Liver (tissue), 8 donors: ENCODE measurements at regions not wholly inside any gene's neighbourhood (a gene's known extent, or its start where the extent isn't known, plus 50 kb on each side); places are given as distances from the start of the nearest gene placed in this dataset.

Source experiments
- DNase-seq: peaks from one replicate; pipeline ENCODE4 v3.0.0-alpha.2; 2017; ENCODE audit warnings: low spot score
- H3K27ac ChIP-seq, 2 donors: one replicate each; pipeline ENCODE4 v1.7.0; 2013; ENCODE audit warnings: inconsistent platforms in 2 of 2, low read length in 2 of 2, control low read depth in 1 of 2, low read depth in 1 of 2, mild to moderate bottlenecking in 1 of 2
- H3K27me3 ChIP-seq, 4 donors: one replicate each; pipeline versions ENCODE4 v1.6.1 to v1.7.0; 2013; ENCODE audit warnings: low read length in 3 of 4, inconsistent platforms in 1 of 4, mild to moderate bottlenecking in 1 of 4, moderate library complexity in 1 of 4; ENCODE audit not compliant: control insufficient read depth in 4 of 4, insufficient read depth in 4 of 4
- H3K36me3 ChIP-seq, 4 donors: one replicate each; pipeline versions ENCODE4 v1.6.1 to v1.7.0; 2013; ENCODE audit warnings: low read length in 3 of 4, mild to moderate bottlenecking in 3 of 4, low read depth in 1 of 4, moderate library complexity in 1 of 4; ENCODE audit not compliant: control insufficient read depth in 4 of 4, insufficient read depth in 3 of 4
- H3K4me1 ChIP-seq, 4 donors: one replicate each; pipeline versions ENCODE4 v1.6.1 to v1.7.0; 2013; ENCODE audit warnings: low read length in 3 of 4, mild to moderate bottlenecking in 3 of 4, moderate library complexity in 1 of 4; ENCODE audit not compliant: control insufficient read depth in 4 of 4, insufficient read depth in 4 of 4
- H3K4me3 ChIP-seq, 3 donors: one replicate each; pipeline versions ENCODE4 v1.6.1 to v1.7.0; 2013; ENCODE audit warnings: low read length in 3 of 3, control low read depth in 1 of 3, low read depth in 1 of 3, mild to moderate bottlenecking in 1 of 3
- H3K9ac ChIP-seq, 2 donors: one replicate each; pipeline ENCODE4 v1.7.0; 2013; ENCODE audit warnings: low read length in 2 of 2, mild to moderate bottlenecking in 2 of 2, moderate library complexity in 2 of 2, control low read depth in 1 of 2, low read depth in 1 of 2
- H3K9me3 ChIP-seq, 4 donors: one replicate each; pipeline versions ENCODE4 v1.6.1 to v1.7.0; 2013; ENCODE audit warnings: low read length in 3 of 4; ENCODE audit not compliant: control insufficient read depth in 4 of 4
- CTCF ChIP-seq: fragments of 150-350 bp; IDR thresholded peaks from 2 replicates; pipeline ENCODE4 v1.5.1; 2017; ENCODE audit warnings: improper control_type of control experiment, low read depth, low read length; ENCODE audit not compliant: missing input control
- EGR1 ChIP-seq, 2 donors: IDR thresholded peaks; 2 replicates each; pipeline ENCODE4 v1.6.1; 2016 to 2018; ENCODE audit warnings: antibody characterized with exemption in 2 of 2, low read depth in 2 of 2
- FOXA1 ChIP-seq: IDR thresholded peaks from 2 replicates; pipeline ENCODE4 v1.6.1; 2016; ENCODE audit warnings: antibody characterized with exemption
- FOXA2 ChIP-seq: IDR thresholded peaks from 2 replicates; pipeline ENCODE4 v1.6.1; 2016; ENCODE audit warnings: antibody characterized with exemption
- HNF4A ChIP-seq, 2 donors: conservative IDR thresholded peaks; 2 replicates each; pipeline ENCODE4 v1.6.1; 2016; ENCODE audit warnings: antibody characterized with exemption in 2 of 2, mild to moderate bottlenecking in 2 of 2
- HNF4G ChIP-seq: IDR thresholded peaks from 2 replicates; pipeline ENCODE4 v1.6.1; 2016; ENCODE audit warnings: antibody characterized with exemption
- JUND ChIP-seq, 2 donors: IDR thresholded peaks; 2 replicates each; pipeline ENCODE4 v1.6.1; 2016; ENCODE audit warnings: antibody characterized with exemption in 2 of 2
- MAX ChIP-seq: IDR thresholded peaks from 2 replicates; pipeline ENCODE4 v1.6.1; 2016; ENCODE audit warnings: antibody characterized with exemption
- RAD21 ChIP-seq, 2 donors: IDR thresholded peaks; 2 replicates each; pipeline ENCODE4 v1.6.1; 2016; ENCODE audit warnings: antibody characterized with exemption in 2 of 2, mild to moderate bottlenecking in 2 of 2
- REST ChIP-seq: IDR thresholded peaks from 2 replicates; pipeline ENCODE4 v1.6.1; 2016; ENCODE audit warnings: antibody characterized with exemption, mild to moderate bottlenecking
- RXRA ChIP-seq, 2 donors: IDR thresholded peaks; 2 replicates each; pipeline ENCODE4 v1.6.1; 2017 to 2018; ENCODE audit warnings: antibody characterized with exemption in 2 of 2, mild to moderate bottlenecking in 1 of 2
- SP1 ChIP-seq: IDR thresholded peaks from 2 replicates; pipeline ENCODE4 v1.6.1; 2018; ENCODE audit warnings: antibody characterized with exemption, mild to moderate bottlenecking
- YY1 ChIP-seq: IDR thresholded peaks from 2 replicates; pipeline ENCODE4 v1.6.1; 2016; ENCODE audit warnings: antibody characterized with exemption, mild to moderate bottlenecking
- ZBTB33 ChIP-seq: IDR thresholded peaks from 2 replicates; pipeline ENCODE4 v1.6.1; 2016; ENCODE audit warnings: antibody characterized with exemption
- WGBS: extraction: QIAGEN DNeasy Blood & Tissue Kit; methylation state at CpG from one replicate; pipeline ENCODE4 v1.1.7; 2013; 5-methylcytosine and 5-hydroxymethylcytosine counted together
- donor health status: healthy.
- donor health status: healthy.
- donor health status: healthy.
- donor health status: healthy.
- donor health status: healthy.

GRCh38 chr3:31352331-31352730 lies 180.4 kb upstream of the STT3B start:
- no peaks in the 10 kb centered on the region for H3K9me3 ChIP-seq
- H3K9ac ChIP-seq, result no peak overlapping the region
- peaks cover 0 to 1% (median 0%) of the 10 kb centered on the region in 4 donors for H3K36me3 ChIP-seq
- H3K27me3 ChIP-seq, result no peaks in the 10 kb centered on the region
- no peak overlapping the region for H3K4me3 ChIP-seq
- H3K27ac ChIP-seq, result no peak overlapping the region
- peaks cover 0 to 2% (median 0%) of the 10 kb centered on the region in 4 donors for H3K4me1 ChIP-seq
- no peak for DNase-seq
- TF ChIP-seq HNF4A (conservative IDR thresholded peaks at IDR 0.05) (no peak), ZBTB33 (no peak), REST (no peak), FOXA1 (no peak), YY1 (no peak), SP1 (no peak), CTCF (no peak), EGR1 (IDR thresholded peaks at IDR 0.05; ENCODE audit: low read depth in 2 of 2) (no peak), JUND (IDR thresholded peaks at IDR 0.05) (no peak), RXRA (IDR thresholded peaks at IDR 0.05) (no peak), HNF4G (no peak), MAX (no peak), FOXA2 (no peak), RAD21 (IDR thresholded peaks at IDR 0.05) (no peak)

- WGBS, result 87% methylated on average over 1 of the region's 1 CpG
- no peak overlapping the region for H3K4me3 ChIP-seq
- no peak overlapping the region for H3K27ac ChIP-seq
- DNase-seq, result no peak
- H3K4me1 ChIP-seq, result peaks cover 0 to 2% (median 0%) of the 10 kb centered on the region in 4 donors
- H3K9ac ChIP-seq, result no peak overlapping the region
- H3K36me3 ChIP-seq, result peaks cover 0 to 1% (median 0%) of the 10 kb centered on the region in 4 donors
- TF ChIP-seq MAX (no peak), SP1 (no peak), RAD21 (IDR thresholded peaks at IDR 0.05) (no peak), EGR1 (IDR thresholded peaks at IDR 0.05; ENCODE audit: low read depth in 2 of 2) (no peak), JUND (IDR thresholded peaks at IDR 0.05) (no peak), RXRA (IDR thresholded peaks at IDR 0.05) (no peak), REST (no peak), FOXA2 (no peak), HNF4A (conservative IDR thresholded peaks at IDR 0.05) (no peak), HNF4G (no peak)
- H3K9me3 ChIP-seq, result no peaks in the 10 kb centered on the region
- H3K27me3 ChIP-seq, result no peaks in the 10 kb centered on the region
These were observed 179.6 kb upstream of the STT3B start for GRCh38 chr3:31353166-31353565.
